ENCODE measurements at regions not wholly inside any gene's neighbourhood (a gene's known extent, or its start where the extent isn't known, plus 50 kb on each side); places are given as distances from the start of the nearest gene placed in this dataset.

GRCh38 chr3:74053970-74054516, 429.3 kb upstream of the PDZRN3 start:
- no peak for DNase-seq (ENCODE audit: low read depth)
- H3K4me3 ChIP-seq (ENCODE audit: low read depth, low read length), result no peak overlapping the region
- TF ChIP-seq CTCF (IDR thresholded peaks at IDR 0.05; ENCODE audit: insufficient read depth, low read length), result no peak

- DNase-seq (ENCODE audit: low read depth), result no peak
- H3K4me3 ChIP-seq (ENCODE audit: low read depth, low read length), result no peak overlapping the region
- TF ChIP-seq CTCF (IDR thresholded peaks at IDR 0.05; ENCODE audit: insufficient read depth, low read length), result no peak
Measured at GRCh38 chr3:74049444-74049843, 424.7 kb upstream of the PDZRN3 start.

GRCh38 chr3:74048699-74049098, 424.0 kb upstream of the PDZRN3 start:
- H3K4me3 ChIP-seq (ENCODE audit: low read depth, low read length), result no peak overlapping the region
- no peak for TF ChIP-seq CTCF (IDR thresholded peaks at IDR 0.05; ENCODE audit: insufficient read depth, low read length)
- no peak for DNase-seq (ENCODE audit: low read depth)

GRCh38 chr3:74045000-74045399, 420.3 kb upstream of the PDZRN3 start:
- no peak overlapping the region for H3K4me3 ChIP-seq (ENCODE audit: low read depth, low read length)
- no peak for TF ChIP-seq CTCF (IDR thresholded peaks at IDR 0.05; ENCODE audit: insufficient read depth, low read length)
- DNase-seq (ENCODE audit: low read depth), result no peak

GRCh38 chr3:74041068-74041675, 416.4 kb upstream of the PDZRN3 start:
- no peak for TF ChIP-seq CTCF (IDR thresholded peaks at IDR 0.05; ENCODE audit: insufficient read depth, low read length)
- DNase-seq (ENCODE audit: low read depth), result no peak
- no peak overlapping the region for H3K4me3 ChIP-seq (ENCODE audit: low read depth, low read length)

- no peak overlapping the region for H3K4me3 ChIP-seq (ENCODE audit: low read depth, low read length)
- TF ChIP-seq CTCF (IDR thresholded peaks at IDR 0.05; ENCODE audit: insufficient read depth, low read length), result no peak
- DNase-seq (ENCODE audit: low read depth), result no peak
Measured at GRCh38 chr3:74039105-74039504, 414.4 kb upstream of the PDZRN3 start.

- DNase-seq (ENCODE audit: low read depth), result no peak
- no peak overlapping the region for H3K4me3 ChIP-seq (ENCODE audit: low read depth, low read length)
Measured at GRCh38 chr3:74036568-74036967, 411.8 kb upstream of the PDZRN3 start.

More at GRCh38 chr3:74036568-74036967, 411.8 kb upstream of the PDZRN3 start:
- no peak for TF ChIP-seq CTCF (IDR thresholded peaks at IDR 0.05; ENCODE audit: insufficient read depth, low read length)
